SHP77 treated with DMSO at 0.1 percent for 48 hours (cell line): ENCODE measurements at regions not wholly inside any gene's neighbourhood (a gene's known extent, or its start where the extent isn't known, plus 50 kb on each side); places are given as distances from the start of the nearest gene placed in this dataset.

Experiments
- DNase-seq: peaks from one replicate; lab custom pipeline; 2025; lab: John Stamatoyannopoulos, UW

GRCh38 chr18:33517950-33518349 is 60.1 kb upstream of the ASXL3 start:
- no peak for DNase-seq

GRCh38 chr18:33513027-33513426 is 65.0 kb upstream of the ASXL3 start:
- no peak for DNase-seq

DNA sequence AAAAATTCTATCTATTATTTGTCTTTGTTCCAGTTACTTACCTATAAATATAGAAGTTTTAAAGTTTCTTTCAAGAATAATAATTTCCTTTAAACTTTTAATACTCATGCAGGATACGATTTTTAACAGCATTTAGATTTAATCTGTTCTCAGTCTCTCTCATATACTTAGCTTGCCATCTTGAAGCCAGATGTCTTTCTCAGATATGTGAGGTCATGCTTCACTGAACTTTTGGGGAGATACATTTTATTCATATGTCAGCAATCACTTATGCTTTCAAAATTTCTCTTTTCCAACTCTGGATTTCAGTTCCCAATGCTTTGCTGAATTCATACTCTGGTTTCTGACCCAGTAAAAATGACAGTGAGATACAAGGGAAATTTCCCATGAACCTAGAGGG is 66.5 kb upstream of the CCDC178 start:
- no peak for DNase-seq

- no peak for DNase-seq
These were observed 65.3 kb upstream of the CCDC178 start for GRCh38 chr18:33505798-33506197.

- DNase-seq = no peak
These were observed 64.8 kb upstream of the CCDC178 start for GRCh38 chr18:33505297-33505696.

DNA sequence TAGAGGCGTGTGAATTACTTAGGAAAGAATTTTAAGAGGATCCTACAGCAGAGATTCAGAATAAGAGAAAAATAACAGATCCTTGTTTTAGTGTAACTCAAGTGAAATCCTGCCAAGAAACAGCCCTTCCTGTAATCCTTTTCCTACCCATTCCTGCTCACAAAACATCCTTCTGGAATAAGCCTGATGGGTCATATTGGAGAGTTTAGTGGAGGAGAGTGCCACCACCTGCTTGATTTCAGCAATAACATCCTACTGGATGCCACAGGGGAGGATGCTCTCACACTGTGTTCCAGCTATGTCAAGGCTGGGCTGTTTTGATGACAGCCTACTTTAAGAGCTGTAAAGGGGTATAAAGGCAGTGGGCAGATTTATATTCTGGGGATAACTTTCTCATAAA is 54.8 kb upstream of the CCDC178 start:
- peak; percentile 38 for DNase-seq
